Activated CD4-positive, CD25-positive, alpha-beta regulatory T cell (primary cell): ENCODE measurements at regions not wholly inside any gene's neighbourhood (a gene's known extent, or its start where the extent isn't known, plus 50 kb on each side); places are given as distances from the start of the nearest gene placed in this dataset.
"Not testable (repeated sequence)": the region's sequence is repeated elsewhere in the genome, so short reads cannot be mapped to it uniquely, and the experiment has no call there.

Experiments
- DNase-seq, 4 experiments: peaks; one replicate each; lab custom pipeline; 2025; lab: John Stamatoyannopoulos, UW

GRCh38 chr20:53818457-53819177 lies 225.0 kb upstream of the ZNF217 start:
- no peak for DNase-seq

DNA sequence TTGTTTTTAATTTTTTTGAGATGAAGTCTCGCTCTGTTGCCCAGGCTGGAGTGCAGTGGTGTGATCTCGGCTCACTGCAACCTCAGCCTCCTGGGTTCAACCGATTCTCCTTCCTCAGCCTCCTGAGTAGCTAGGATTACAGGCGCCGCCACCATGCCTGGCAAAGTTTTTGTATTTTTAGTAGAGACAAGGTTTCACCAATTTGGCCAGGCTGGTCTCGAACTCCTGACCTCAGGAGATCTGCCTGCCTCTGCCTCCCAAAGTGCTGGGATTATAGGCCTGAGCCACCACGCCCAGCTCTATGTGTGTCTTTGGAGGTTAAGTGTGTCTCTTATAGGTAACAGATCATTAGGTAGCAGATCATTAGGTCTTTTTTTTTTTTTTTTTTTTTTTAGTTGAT lies 223.9 kb upstream of the ZNF217 start:
- DNase-seq = not testable (repeated sequence)

- no peak for DNase-seq
Observed at GRCh38 chr20:53816872-53817398, 223.3 kb upstream of the ZNF217 start.

DNA sequence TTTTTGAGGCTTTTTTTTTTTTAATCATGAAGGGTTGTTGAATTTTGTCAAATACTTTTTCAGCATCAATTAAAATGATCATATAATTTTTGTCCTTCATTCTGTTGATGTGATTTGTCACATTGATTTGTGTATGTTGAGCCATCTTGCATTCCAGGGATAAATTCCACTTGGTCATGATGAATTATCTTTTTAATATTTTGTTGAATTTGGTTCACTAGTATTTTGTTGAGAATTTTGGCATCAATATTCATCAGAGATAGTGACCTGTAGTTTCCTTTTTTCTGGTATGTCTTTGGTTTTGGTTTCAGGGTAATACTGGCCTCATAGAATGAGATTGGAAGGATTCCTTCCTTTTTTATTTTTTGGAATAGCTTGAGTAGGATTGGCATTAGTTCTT lies 221.9 kb upstream of the ZNF217 start:
- DNase-seq = no peak

DNA sequence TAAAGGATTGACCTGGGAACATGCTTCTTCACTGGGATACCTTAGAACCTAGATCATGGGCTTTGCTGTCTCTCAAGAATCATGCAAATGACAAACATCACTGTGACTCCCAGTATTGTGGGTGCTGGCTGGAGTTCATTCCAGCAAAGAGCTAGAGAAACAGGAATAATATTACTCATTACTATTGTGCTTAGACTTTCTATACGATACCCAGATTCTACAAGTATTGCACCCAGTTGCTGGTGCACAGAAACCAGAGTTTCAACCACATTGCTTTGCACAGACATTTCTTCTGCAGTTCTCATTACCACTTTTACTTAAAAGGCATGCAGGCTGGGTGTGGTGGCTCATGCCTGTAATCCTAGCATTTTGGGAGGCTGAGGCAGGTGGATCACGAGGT lies 220.4 kb upstream of the ZNF217 start:
- DNase-seq = no peak

GRCh38 chr20:53813636-53814035 lies 220.0 kb upstream of the ZNF217 start:
- DNase-seq = no peak

DNA sequence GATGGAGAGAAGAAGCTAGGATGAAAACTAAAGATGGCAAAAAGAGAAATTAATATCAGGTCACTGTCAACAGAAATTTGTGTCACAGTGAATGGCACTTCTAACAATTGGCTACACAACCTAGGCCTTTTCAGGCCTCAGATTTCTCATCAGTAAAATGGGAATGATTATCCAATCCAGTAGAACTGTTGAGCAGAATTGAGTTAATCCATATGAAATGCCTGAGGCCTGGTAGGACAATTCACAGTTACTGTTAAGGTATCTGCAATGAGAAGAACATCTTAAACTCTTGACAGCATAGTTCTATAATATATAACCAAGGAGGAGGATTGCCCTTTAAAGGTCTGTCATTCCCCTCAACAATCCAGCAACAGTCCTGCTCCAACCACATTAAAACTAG lies 217.9 kb upstream of the ZNF217 start:
- DNase-seq = no peak

GRCh38 chr20:53810661-53811355 lies 217.2 kb upstream of the ZNF217 start:
- no peak for DNase-seq

DNA sequence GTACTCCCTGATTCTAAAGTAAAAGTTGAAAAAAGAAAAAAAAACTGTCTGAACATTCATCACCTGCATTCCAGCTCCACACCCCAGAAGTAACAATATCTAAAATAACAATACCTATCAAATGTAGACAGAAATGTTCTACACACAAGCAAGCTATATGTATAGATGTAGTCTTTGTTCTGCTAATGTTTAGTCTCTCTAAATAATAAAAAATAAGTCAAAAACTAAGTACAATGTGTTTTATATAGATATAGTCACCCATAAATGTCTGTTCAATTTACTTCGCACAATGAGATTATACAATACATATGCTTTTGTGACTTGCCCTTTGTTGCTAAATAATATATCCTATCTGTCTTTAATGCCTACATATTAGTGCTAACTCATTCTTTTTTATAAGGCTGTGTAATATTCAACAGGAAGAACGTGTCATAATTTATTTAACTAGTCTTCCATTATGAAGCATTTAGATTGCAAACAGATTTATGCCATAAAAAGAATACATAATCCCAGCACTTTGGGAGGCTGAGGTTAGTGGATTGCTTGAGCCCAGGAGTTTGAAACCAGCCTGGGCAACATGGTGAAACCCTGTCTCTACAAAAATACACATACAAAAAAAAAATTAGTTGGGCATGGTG lies 216.2 kb upstream of the ZNF217 start:
- no peak for DNase-seq

GRCh38 chr20:53809217-53809616 lies 215.6 kb upstream of the ZNF217 start:
- DNase-seq = no peak

DNA sequence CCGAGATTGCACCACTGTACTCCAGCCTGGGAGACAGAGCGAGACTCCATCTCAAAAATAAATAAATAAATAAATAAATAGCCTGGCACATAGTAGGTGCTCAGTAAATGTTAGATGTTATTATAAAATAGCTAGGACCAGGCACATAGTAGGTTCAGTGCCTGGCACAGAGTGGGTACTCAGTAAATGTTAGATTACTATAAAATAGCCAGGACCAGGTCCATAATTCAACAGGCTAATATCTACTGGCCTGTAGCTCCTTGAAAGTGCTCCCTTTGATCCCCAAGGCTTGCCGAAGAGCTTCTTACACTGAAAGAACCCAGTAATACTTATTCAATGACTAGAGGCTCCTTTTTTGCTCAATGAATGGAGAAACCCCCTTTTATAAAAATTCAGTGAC lies 215.1 kb upstream of the ZNF217 start:
- DNase-seq = no peak

DNA sequence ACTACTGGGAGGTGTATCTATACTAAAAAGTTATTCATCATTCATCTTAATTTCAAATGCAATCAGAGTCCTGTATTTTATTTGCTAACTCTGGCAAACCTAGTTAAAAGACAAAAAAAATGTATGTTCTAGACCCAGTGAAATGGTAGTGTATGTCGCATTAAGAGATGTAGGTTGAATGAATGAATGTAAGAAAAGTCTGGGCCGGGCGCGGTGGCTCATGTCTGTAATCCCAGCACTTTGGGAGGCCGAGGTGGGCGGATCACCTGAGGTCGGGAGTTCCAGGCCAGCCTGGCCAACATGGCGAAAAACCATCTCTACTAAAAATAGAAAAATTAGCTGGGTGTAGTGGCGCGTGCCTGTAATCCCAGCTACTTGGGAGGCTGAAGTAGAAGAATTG lies 214.7 kb upstream of the ZNF217 start:
- not testable (repeated sequence) for DNase-seq

- DNase-seq = no peak
Observed at GRCh38 chr20:53806683-53807401, 213.2 kb upstream of the ZNF217 start.

DNA sequence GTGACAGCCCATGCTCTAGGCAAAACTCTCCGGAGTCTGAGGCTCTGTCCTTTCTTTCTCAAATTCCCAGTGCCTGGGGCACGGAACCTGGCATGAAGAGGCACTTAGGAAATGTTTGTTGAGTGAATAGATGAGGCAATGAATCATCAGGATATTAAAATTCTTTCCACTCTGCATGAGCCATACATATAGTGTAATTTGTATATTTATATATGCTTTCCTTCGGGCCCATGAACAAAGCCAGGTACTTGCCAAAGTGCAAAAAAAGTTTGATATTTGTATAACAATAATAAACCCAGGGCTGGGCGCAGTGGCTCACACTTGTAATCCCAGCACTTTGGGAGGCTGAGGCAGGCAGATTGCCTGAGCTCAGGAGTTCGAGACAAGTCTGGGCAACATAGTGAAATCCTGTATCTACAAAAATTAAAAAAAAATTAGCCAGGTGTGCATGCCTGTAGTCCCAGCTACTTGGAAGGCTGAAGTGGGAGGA lies 212.3 kb upstream of the ZNF217 start:
- DNase-seq = no peak

- no peak for DNase-seq
Observed at GRCh38 chr20:53804920-53805894, 211.6 kb upstream of the ZNF217 start.

- not testable (repeated sequence) for DNase-seq
Observed at GRCh38 chr20:53804308-53804707, 210.7 kb upstream of the ZNF217 start.

GRCh38 chr20:53803492-53804155 lies 210.0 kb upstream of the ZNF217 start:
- no peak for DNase-seq

DNA sequence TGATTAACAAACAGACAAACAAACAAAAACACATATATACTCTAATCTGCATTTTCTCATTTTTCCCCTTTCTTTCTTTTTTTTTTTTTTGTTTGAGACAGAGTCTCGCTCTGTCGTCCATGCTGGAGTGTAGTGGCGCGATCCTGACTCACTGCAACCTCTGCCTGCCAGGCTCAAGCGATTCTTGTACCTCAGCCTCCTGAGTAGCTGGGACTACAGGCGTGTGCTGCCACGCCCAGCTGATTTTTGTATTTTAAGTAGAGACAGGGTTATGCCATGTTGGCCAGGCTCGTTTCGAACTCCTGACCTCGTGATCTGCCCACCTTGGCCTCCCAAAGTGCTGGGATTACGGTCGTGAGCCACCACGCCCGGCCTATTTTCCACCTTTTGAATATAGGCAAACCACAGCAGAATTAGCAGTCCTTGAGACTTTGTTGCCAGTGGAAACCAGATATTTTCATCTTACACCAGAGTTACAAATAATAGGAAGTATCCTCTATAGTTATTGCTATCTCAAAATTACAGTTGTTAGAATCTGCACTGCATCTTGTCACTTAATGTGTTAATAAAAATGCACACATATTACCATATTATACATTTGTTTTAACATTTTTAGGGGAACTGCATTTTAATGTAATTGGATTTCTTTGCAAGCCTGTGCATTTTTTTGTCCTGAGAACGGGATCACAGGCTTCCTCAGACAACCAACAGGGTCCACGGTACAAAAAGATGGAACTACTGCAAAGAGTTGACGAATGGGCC lies 208.2 kb upstream of the ZNF217 start:
- DNase-seq = no peak

DNA sequence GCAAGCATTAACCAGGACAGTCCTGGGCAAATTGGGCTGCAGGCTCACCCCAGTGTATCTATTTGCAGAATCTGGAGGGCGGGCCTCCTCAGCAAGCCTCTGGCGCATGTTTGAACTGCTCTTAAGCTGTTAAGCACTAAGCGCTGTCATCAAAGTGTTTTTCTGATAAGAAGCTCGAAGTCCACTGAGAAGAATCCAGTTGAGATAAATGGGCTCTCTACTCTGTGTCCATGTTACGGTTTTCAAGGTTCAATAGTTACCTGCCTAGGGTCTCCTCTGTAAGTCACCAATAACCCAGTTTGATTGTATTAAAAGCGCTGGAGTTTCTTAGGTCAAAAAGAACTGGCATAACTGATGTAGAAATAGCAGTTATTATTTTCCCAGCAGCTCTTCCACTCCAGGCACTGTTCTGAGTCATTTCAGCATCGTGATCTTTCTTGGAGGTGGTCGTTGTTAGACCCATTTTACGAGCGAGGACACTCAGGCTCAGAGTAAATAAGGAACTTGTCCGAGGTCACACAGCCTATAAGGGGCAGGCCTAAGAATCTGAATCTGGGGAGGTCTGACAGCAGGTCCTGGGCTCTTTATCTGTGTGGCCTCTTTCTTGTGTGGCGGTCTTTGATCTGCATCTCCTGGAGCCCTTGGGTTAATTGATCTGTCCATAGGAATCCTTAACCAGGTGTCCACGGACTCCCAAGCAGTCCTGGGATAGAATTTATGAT lies 207.4 kb upstream of the ZNF217 start:
- DNase-seq = no peak
